Chondrocyte (in vitro differentiated cells): ENCODE measurements at regions not wholly inside any gene's neighbourhood (a gene's known extent, or its start where the extent isn't known, plus 50 kb on each side); places are given as distances from the start of the nearest gene placed in this dataset.

Experiments
- DNase-seq: peaks from one replicate; pipeline ENCODE4 v3.0.0; 2021; ENCODE audit warnings: mixed read lengths, low spot score
- H3K27ac Mint-ChIP-seq: one replicate; pipeline ENCODE4 v1.8.0; 2021; ENCODE audit warnings: mild to moderate bottlenecking, moderate library complexity, mixed read lengths; ENCODE audit not compliant: unreplicated experiment
- H3K27me3 Mint-ChIP-seq: 2 replicates; pipeline ENCODE4 v1.8.0; 2021; ENCODE audit warnings: low read depth, mixed read lengths
- H3K36me3 Mint-ChIP-seq: 2 replicates; pipeline ENCODE4 v1.8.0; 2021; ENCODE audit warnings: low read depth, mixed read lengths
- H3K4me1 Mint-ChIP-seq: 2 replicates; pipeline ENCODE4 v1.8.0; 2021; ENCODE audit warnings: low read depth, mild to moderate bottlenecking, mixed read lengths
- H3K4me3 Mint-ChIP-seq: one replicate; pipeline ENCODE4 v1.8.0; 2021; ENCODE audit warnings: mild to moderate bottlenecking, moderate library complexity, mixed read lengths; ENCODE audit not compliant: unreplicated experiment
- H3K9me3 Mint-ChIP-seq: 2 replicates; pipeline ENCODE4 v1.8.0; 2021; ENCODE audit warnings: low read depth, mixed read lengths
- CTCF ChIP-seq: fragments of 200-600 bp; sonication (generic); IDR thresholded peaks from 2 replicates; pipeline ENCODE4 v1.5.0; 2021; ENCODE audit warnings: antibody characterized with exemption, mild to moderate bottlenecking, moderate library complexity

- Mint-ChIP-seq H3K36me3 (no peaks in the 10 kb centered on the region), H3K27me3 (peaks cover 1% of the 10 kb centered on the region), H3K4me1 (no peaks in the 10 kb centered on the region), H3K4me3 (no peak overlapping the region), H3K9me3 (no peaks in the 10 kb centered on the region), H3K27ac (no peak overlapping the region)
- no peak for DNase-seq
- no peak for TF ChIP-seq CTCF
Measured at GRCh38 chr12:16118586-16118985, 158.9 kb downstream of the SLC15A5 start.

DNA sequence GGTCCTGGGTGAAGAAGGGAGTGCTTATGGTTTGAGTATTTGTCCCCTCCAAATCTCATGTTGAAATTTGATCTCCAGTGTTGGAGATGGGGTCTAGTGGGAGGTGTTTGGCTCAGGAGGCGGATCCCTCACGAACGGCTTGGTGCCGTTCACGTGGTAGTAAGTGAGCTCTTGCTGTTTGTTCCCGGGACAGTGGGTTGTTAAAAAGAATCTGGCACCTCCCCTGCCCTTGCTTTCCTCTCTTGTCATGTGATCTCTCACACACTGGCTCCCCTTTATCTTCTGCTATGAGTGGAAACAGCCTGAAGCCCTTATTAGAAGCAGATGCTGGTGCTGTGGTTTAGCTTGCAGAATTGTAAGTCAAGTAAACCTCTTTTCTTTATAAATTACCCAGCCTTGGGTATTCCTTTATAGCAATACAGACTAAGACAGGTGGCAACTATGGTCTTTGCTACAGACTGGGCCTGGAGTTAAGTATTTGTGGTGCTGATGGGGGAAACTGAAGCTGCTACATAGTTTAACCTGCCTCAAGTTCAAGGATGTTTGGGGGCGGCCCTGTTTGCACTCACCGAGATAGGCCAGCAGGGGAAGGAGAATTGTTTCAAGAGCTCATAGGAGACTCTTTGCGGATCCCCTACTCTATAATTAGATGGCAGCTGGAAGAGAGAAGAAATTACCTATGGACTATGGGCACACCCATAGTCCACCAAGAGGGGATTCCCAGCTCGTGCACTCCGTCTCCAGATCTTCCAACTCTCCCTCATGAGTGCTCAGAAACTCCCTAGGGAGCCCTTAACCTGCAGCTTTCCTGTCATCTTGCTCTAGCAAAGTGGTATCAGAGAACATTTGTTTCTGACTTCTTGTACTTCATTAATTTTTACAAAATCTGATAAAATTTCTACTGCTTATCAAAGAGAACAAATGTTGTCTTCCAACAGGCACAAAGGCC lies 164.6 kb downstream of the SLC15A5 start:
- H3K27me3 Mint-ChIP-seq: peaks cover 3% of the 10 kb centered on the region
- H3K4me3 Mint-ChIP-seq: no peak overlapping the region
- no peak for TF ChIP-seq CTCF
- H3K36me3 Mint-ChIP-seq: peaks cover 2% of the 10 kb centered on the region
- H3K27ac Mint-ChIP-seq: no peak overlapping the region
- H3K9me3 Mint-ChIP-seq: peaks cover 2% of the 10 kb centered on the region
- no peak for DNase-seq
- H3K4me1 Mint-ChIP-seq: no peaks in the 10 kb centered on the region

- Mint-ChIP-seq H3K4me1 (no peaks in the 10 kb centered on the region), H3K27ac (no peak overlapping the region), H3K36me3 (peaks cover 2% of the 10 kb centered on the region), H3K4me3 (no peak overlapping the region), H3K27me3 (peaks cover 3% of the 10 kb centered on the region), H3K9me3 (peaks cover 2% of the 10 kb centered on the region)
- TF ChIP-seq CTCF: no peak
- no peak for DNase-seq
Measured at GRCh38 chr12:16112130-16112529, 165.4 kb downstream of the SLC15A5 start.

- no peak for TF ChIP-seq CTCF
- peaks cover 2% of the 10 kb centered on the region for H3K36me3 Mint-ChIP-seq
- H3K27ac Mint-ChIP-seq: no peak overlapping the region
- H3K9me3 Mint-ChIP-seq: peaks cover 5% of the 10 kb centered on the region
- no peaks in the 10 kb centered on the region for H3K4me1 Mint-ChIP-seq
- no peak for DNase-seq
- H3K4me3 Mint-ChIP-seq: no peak overlapping the region
- H3K27me3 Mint-ChIP-seq: peaks cover 3% of the 10 kb centered on the region
Measured at GRCh38 chr12:16110596-16110995, 166.9 kb downstream of the SLC15A5 start.

DNA sequence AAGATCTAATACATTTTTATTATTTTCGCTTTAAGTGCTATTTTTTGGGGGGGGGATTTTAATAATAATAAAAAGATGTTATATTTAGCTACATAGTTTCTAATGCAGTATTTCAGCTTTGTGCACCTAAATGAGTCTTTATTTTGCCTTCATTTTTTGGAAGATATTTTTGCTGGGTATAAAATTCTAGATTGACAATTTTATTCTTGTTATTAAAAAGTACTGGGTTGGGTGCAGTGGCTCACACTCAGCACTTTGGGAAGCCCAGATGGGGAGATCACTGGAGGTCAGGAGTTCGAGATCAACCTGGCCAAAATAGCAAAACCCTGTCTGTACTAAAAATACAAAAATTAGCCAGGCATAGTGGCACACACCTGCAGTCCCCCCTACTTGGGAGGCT lies 173.6 kb downstream of the SLC15A5 start:
- H3K36me3 Mint-ChIP-seq: peaks cover 2% of the 10 kb centered on the region
- no peak for DNase-seq
- H3K9me3 Mint-ChIP-seq: peaks cover 30% of the 10 kb centered on the region
- no peak for TF ChIP-seq CTCF
- H3K27me3 Mint-ChIP-seq: peaks cover 1% of the 10 kb centered on the region
- no peak overlapping the region for H3K4me3 Mint-ChIP-seq
- H3K4me1 Mint-ChIP-seq: no peaks in the 10 kb centered on the region
- no peak overlapping the region for H3K27ac Mint-ChIP-seq
